ENCODE measurements at regions not wholly inside any gene's neighbourhood (a gene's known extent, or its start where the extent isn't known, plus 50 kb on each side); places are given as distances from the start of the nearest gene placed in this dataset.
"Not testable (repeated sequence)": the region's sequence is repeated elsewhere in the genome, so short reads cannot be mapped to it uniquely, and the experiment has no call there.

DNA sequence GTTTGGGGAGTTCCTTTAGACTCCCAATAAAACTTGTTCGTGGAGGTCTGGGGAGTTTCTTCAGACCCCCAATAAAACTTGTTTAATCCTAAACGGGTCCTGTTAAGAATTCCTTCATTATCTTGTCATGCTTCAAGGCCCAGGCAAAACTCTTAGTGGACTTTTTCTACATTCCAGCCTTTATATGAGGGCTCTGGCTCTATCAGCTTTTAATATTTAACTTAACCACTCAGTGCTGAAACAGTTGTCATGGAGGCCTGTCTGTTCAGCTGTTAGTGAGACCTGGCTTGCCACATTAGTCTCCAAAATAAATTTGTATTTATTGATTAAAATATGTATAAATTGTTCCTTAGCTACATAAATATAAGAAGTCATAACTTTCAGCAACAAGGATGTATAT, 1385.1 kb downstream of the REEP3 start:
- TF ChIP-seq PRDM1 (tag by site-specific recombination; IDR thresholded peaks at IDR 0.05); ZNF292 (tag by site-specific recombination; IDR thresholded peaks at IDR 0.05; ENCODE audit: borderline replicate concordance, low read depth); ZBTB7A (tag by site-specific recombination; IDR thresholded peaks at IDR 0.05; ENCODE audit: low read depth); ZNF274 (IDR thresholded peaks at IDR 0.05; ENCODE audit: low read length); ZNF274 (tag by site-specific recombination; IDR thresholded peaks at IDR 0.05; ENCODE audit: borderline replicate concordance): not testable (repeated sequence)
- TF ChIP-seq, protein P1, sequence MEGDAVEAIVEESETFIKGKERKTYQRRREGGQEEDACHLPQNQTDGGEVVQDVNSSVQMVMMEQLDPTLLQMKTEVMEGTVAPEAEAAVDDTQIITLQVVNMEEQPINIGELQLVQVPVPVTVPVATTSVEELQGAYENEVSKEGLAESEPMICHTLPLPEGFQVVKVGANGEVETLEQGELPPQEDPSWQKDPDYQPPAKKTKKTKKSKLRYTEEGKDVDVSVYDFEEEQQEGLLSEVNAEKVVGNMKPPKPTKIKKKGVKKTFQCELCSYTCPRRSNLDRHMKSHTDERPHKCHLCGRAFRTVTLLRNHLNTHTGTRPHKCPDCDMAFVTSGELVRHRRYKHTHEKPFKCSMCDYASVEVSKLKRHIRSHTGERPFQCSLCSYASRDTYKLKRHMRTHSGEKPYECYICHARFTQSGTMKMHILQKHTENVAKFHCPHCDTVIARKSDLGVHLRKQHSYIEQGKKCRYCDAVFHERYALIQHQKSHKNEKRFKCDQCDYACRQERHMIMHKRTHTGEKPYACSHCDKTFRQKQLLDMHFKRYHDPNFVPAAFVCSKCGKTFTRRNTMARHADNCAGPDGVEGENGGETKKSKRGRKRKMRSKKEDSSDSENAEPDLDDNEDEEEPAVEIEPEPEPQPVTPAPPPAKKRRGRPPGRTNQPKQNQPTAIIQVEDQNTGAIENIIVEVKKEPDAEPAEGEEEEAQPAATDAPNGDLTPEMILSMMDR (tag by site-specific recombination; IDR thresholded peaks at IDR 0.05): not testable (repeated sequence)
